Left cardiac atrium (tissue), 4 donors: ENCODE measurements at regions not wholly inside any gene's neighbourhood (a gene's known extent, or its start where the extent isn't known, plus 50 kb on each side); places are given as distances from the start of the nearest gene placed in this dataset.
"Not testable (repeated sequence)": the region's sequence is repeated elsewhere in the genome, so short reads cannot be mapped to it uniquely, and the experiment has no call there.

Source experiments
- ATAC-seq, 2 donors: fragments of 200-7000 bp; cut with Tn5 transposase; one replicate each; pipeline ENCODE4 v1.9.1; 2020; ENCODE audit warnings: mild to moderate bottlenecking in 2 of 2, moderate library complexity in 2 of 2
- DNase-seq: peaks from one replicate; pipeline ENCODE4 v3.0.0-alpha.2; 2020
- intact Hi-C, 2 donors: fragments of 100-400 bp; cut with DNase I; formaldehyde crosslinking; loops; one replicate each; pipeline versions ENCODE4 v1.14.1 to v1.15.1; 2022 to 2023
- donor health status: DM: no; HTN: yes; CAD: no.
- donor health status: DM: no; HTN: yes; CAD: no; lungs with severe emphysema.
- donor health status: DM: yes; HTN: yes; CAD: no.
- donor health status: Dilated cardiomyopathy.

- ATAC-seq, DNase-seq, intact Hi-C loops: not testable (repeated sequence)
Observed at GRCh38 chr15:22194739-22195617, 114.7 kb downstream of the OR4M2 start.

GRCh38 chr15:22196423-22196822 is 116.1 kb downstream of the OR4M2 start:
- ATAC-seq, intact Hi-C loops, DNase-seq: not testable (repeated sequence)

GRCh38 chr15:22200417-22200816 is 120.1 kb downstream of the OR4M2 start:
- peak in 1 of 2 donors; percentile 59 for ATAC-seq
- intact Hi-C loops, DNase-seq: not testable (repeated sequence)

- DNase-seq, ATAC-seq, intact Hi-C loops: not testable (repeated sequence)
Observed at GRCh38 chr15:22201993-22202659, 121.8 kb downstream of the OR4M2 start.

- DNase-seq, intact Hi-C loops: not testable (repeated sequence)
- peak in 1 of 2 donors; percentile 96 for ATAC-seq
Observed at GRCh38 chr15:22203208-22203607, 122.9 kb downstream of the OR4M2 start.

- ATAC-seq, intact Hi-C loops: not testable (repeated sequence)
Observed at GRCh38 chr15:22209086-22209485, 128.8 kb downstream of the OR4M2 start.

GRCh38 chr15:22222596-22222995 is 142.3 kb downstream of the OR4M2 start:
- intact Hi-C loops, DNase-seq, ATAC-seq: not testable (repeated sequence)

More at GRCh38 chr15:22209086-22209485, 128.8 kb downstream of the OR4M2 start:
- DNase-seq = not testable (repeated sequence)

- ATAC-seq (no peak), DNase-seq (no peak)
- intact Hi-C loops = no loop called here
Observed at GRCh38 chr15:22224241-22224671, 143.9 kb downstream of the OR4M2 start.

- intact Hi-C loops, ATAC-seq, DNase-seq: not testable (repeated sequence)
Observed at GRCh38 chr15:22224961-22225360, 144.6 kb downstream of the OR4M2 start.

- intact Hi-C loops = no loop called here
- no peak for ATAC-seq
- no peak for DNase-seq
Observed at GRCh38 chr15:22226034-22226790, 145.9 kb downstream of the OR4M2 start.

- DNase-seq (no peak), ATAC-seq (no peak)
- intact Hi-C loops = no loop called here
Observed at GRCh38 chr15:22227411-22228100, 147.2 kb downstream of the OR4M2 start.

- ATAC-seq (no peak), DNase-seq (no peak)
- intact Hi-C loops = no loop called here
Observed at GRCh38 chr15:22228101-22228762, 147.9 kb downstream of the OR4M2 start.

GRCh38 chr15:22229990-22230819 is 149.9 kb downstream of the OR4M2 start:
- DNase-seq (no peak), ATAC-seq (peak in 1 of 2 donors; percentile 42)
- intact Hi-C loops = no loop called here

- intact Hi-C loops = no loop called here
- peak; percentile 45 to 71 for ATAC-seq
- no peak for DNase-seq
Observed at GRCh38 chr15:22231603-22232002, 151.3 kb downstream of the OR4M2 start.

- DNase-seq = no peak
- no peak for ATAC-seq
- intact Hi-C loops = no loop called here
Observed at GRCh38 chr15:22232675-22233074, 152.3 kb downstream of the OR4M2 start.

- intact Hi-C loops, DNase-seq, ATAC-seq: not testable (repeated sequence)
Observed at GRCh38 chr15:22235261-22235930, 155.1 kb downstream of the OR4M2 start.

GRCh38 chr15:22236469-22236868 is 156.1 kb downstream of the OR4M2 start:
- intact Hi-C loops = no loop called here
- ATAC-seq = no peak
- DNase-seq = no peak
